H1 (cell line): ENCODE measurements at regions not wholly inside any gene's neighbourhood (a gene's known extent, or its start where the extent isn't known, plus 50 kb on each side); places are given as distances from the start of the nearest gene placed in this dataset.

Experiments used
- CTCF ChIA-PET: fragments of 300-600 bp; sonication (Branson Sonifier 250); formaldehyde crosslinking; loops from one replicate; lab custom pipeline; 2021; ENCODE audit not compliant: partially characterized antibody; lab: Charles Lee
- POLR2A ChIA-PET: fragments of 300-600 bp; sonication (Branson Sonifier 250); formaldehyde crosslinking; loops from one replicate; lab custom pipeline; 2021; ENCODE audit warnings: inconsistent platforms; ENCODE audit not compliant: partially characterized antibody; lab: Charles Lee
- DNase-seq, 2 experiments: peaks; one replicate each; pipeline versions ENCODE4 v3.0.0 to v3.0.0-alpha.2; 2010 to 2022; ENCODE audit warnings: low spot score in 2 of 2, low read depth in 1 of 2, mixed read lengths in 1 of 2
- FAIRE-seq: peaks from 2 replicates; lab custom pipeline; 2011; peaks lifted over from hg19 to GRCh38; lab: Jason Lieb, UNC
- H2AFZ ChIP-seq: 2 replicates; pipeline ENCODE4 v1.8.1; 2012; ENCODE audit warnings: low read length, inconsistent platforms
- H2AK5ac ChIP-seq: 2 replicates; pipeline ENCODE4 v1.6.1; 2013; ENCODE audit warnings: low read depth, low read length
- H2BK120ac ChIP-seq: replicated peaks from 2 replicates; pipeline ENCODE3; 2013; ENCODE audit warnings: low read depth, low read length, inconsistent platforms
- H2BK12ac ChIP-seq: 2 replicates; pipeline ENCODE4 v1.6.1; 2013; ENCODE audit warnings: low read depth, low read length
- H2BK15ac ChIP-seq: 2 replicates; pipeline ENCODE4 v1.6.1; 2013; ENCODE audit warnings: low read length
- H2BK20ac ChIP-seq: 2 replicates; pipeline ENCODE4 v1.6.1; 2013; ENCODE audit warnings: low read length
- H2BK5ac ChIP-seq: 2 replicates; pipeline ENCODE4 v1.6.1; 2013; ENCODE audit warnings: low read depth, low read length
- H3K14ac ChIP-seq: 2 replicates; pipeline ENCODE4 v1.6.1; 2013; ENCODE audit warnings: inconsistent platforms; ENCODE audit not compliant: insufficient read length
- H3K18ac ChIP-seq: 2 replicates; pipeline ENCODE4 v1.6.1; 2013; ENCODE audit warnings: low read length; ENCODE audit errors: extremely low read depth
- H3K23ac ChIP-seq: 2 replicates; pipeline ENCODE4 v1.6.1; 2013; ENCODE audit warnings: inconsistent platforms; ENCODE audit not compliant: insufficient read length
- H3K23me2 ChIP-seq: 2 replicates; pipeline ENCODE4 v1.6.1; 2013; ENCODE audit warnings: low read depth, low read length
- H3K27ac ChIP-seq: 2 replicates; pipeline ENCODE4 v1.6.1; 2011; ENCODE audit warnings: low read depth, low read length, inconsistent platforms
- H3K27me3 ChIP-seq, 4 experiments: replicated peaks in 1 of 4; 1 replicate in 1 of 4; 2 replicates in 3 of 4; pipeline versions ENCODE4 v1.6.1 to v1.8.1; 2011 to 2013; ENCODE audit warnings: low read length in 3 of 4, mild to moderate bottlenecking in 3 of 4, inconsistent platforms in 2 of 4, mixed read lengths in 2 of 4, moderate library complexity in 1 of 4; ENCODE audit not compliant: control insufficient read depth in 3 of 4, insufficient read depth in 3 of 4; ENCODE audit errors: extremely low read depth in 1 of 4
- H3K36me3 ChIP-seq, 4 experiments: 2 replicates each; pipeline versions ENCODE4 v1.6.1 to v1.8.1; 2011 to 2013; ENCODE audit warnings: mild to moderate bottlenecking in 4 of 4, low read length in 3 of 4, moderate library complexity in 2 of 4, control low read depth in 1 of 4, inconsistent platforms in 1 of 4; ENCODE audit not compliant: insufficient read depth in 4 of 4, control insufficient read depth in 2 of 4
- H3K4ac ChIP-seq: replicated peaks from 2 replicates; pipeline ENCODE3; 2013; ENCODE audit warnings: low read length, low read depth, mixed read lengths, inconsistent platforms; ENCODE audit not compliant: insufficient read length
- H3K4me1 ChIP-seq, 4 experiments: replicated peaks in 1 of 4; 1 replicate in 1 of 4; 2 replicates in 3 of 4; pipeline versions ENCODE4 v1.6.1 to v1.8.1; 2011 to 2013; ENCODE audit warnings: low read length in 3 of 4, inconsistent platforms in 2 of 4, mixed read lengths in 1 of 4; ENCODE audit not compliant: insufficient read depth in 4 of 4, control insufficient read depth in 3 of 4
- H3K4me2 ChIP-seq, 2 experiments: 2 replicates each; pipeline versions ENCODE4 v1.6.1 to v1.8.1; 2011 to 2013; ENCODE audit warnings: low read depth in 2 of 2, low read length in 2 of 2, control low read depth in 1 of 2, inconsistent platforms in 1 of 2, mild to moderate bottlenecking in 1 of 2; ENCODE audit not compliant: insufficient read depth in 1 of 2
- H3K4me3 ChIP-seq, 4 experiments: fragments of 200-600, 300-600 bp in 1 of 4; sonication (generic), shearing (Covaris generic), sonication (Bioruptor Twin) in 1 of 4; 2 replicates each; pipeline versions ENCODE4 v1.5.1 to v1.8.1; 2011 to 2016; ENCODE audit warnings: low read length in 4 of 4, low read depth in 3 of 4, control low read depth in 2 of 4, inconsistent platforms in 2 of 4, mild to moderate bottlenecking in 2 of 4, mixed read lengths in 1 of 4, moderate library complexity in 1 of 4; ENCODE audit not compliant: insufficient read depth in 2 of 4; ENCODE audit errors: extremely low read depth in 1 of 4
- H3K56ac ChIP-seq: replicated peaks from 2 replicates; pipeline ENCODE3; 2013; ENCODE audit warnings: low read depth, mild to moderate bottlenecking, mixed read lengths, low read length, inconsistent platforms; ENCODE audit not compliant: insufficient read length
- H3K79me1 ChIP-seq: 2 replicates; pipeline ENCODE4 v1.6.1; 2013; ENCODE audit warnings: low read depth, low read length, control low read depth
- H3K79me2 ChIP-seq, 2 experiments: 2 replicates each; pipeline versions ENCODE4 v1.6.1 to v1.8.1; 2012 to 2013; ENCODE audit warnings: low read length in 2 of 2, mild to moderate bottlenecking in 2 of 2, inconsistent platforms in 1 of 2; ENCODE audit not compliant: insufficient read depth in 2 of 2, control insufficient read depth in 1 of 2
- H3K9ac ChIP-seq, 4 experiments: replicated peaks in 1 of 4; 1 replicate in 1 of 4; 2 replicates in 3 of 4; pipeline versions ENCODE4 v1.6.1 to v1.8.1; 2011 to 2013; ENCODE audit warnings: low read depth in 3 of 4, low read length in 3 of 4, control low read depth in 2 of 4, mild to moderate bottlenecking in 2 of 4, moderate library complexity in 2 of 4, inconsistent platforms in 1 of 4; ENCODE audit errors: extremely low read depth in 1 of 4
- H3K9me3 ChIP-seq, 2 experiments: 2 replicates each; pipeline versions ENCODE4 v1.6.1 to v1.8.1; 2012 to 2013; ENCODE audit warnings: mild to moderate bottlenecking in 2 of 2, moderate library complexity in 2 of 2, control low read depth in 1 of 2, inconsistent platforms in 1 of 2, low read depth in 1 of 2, low read length in 1 of 2, mixed read lengths in 1 of 2; ENCODE audit not compliant: insufficient read depth in 2 of 2
- H4K20me1 ChIP-seq, 2 experiments: replicated peaks in 1 of 2; 2 replicates each; pipeline versions ENCODE3 to v1.8.1; 2011 to 2013; ENCODE audit warnings: inconsistent platforms in 2 of 2, low read length in 2 of 2, mild to moderate bottlenecking in 1 of 2; ENCODE audit not compliant: insufficient read depth in 2 of 2, control insufficient read depth in 1 of 2
- H4K5ac ChIP-seq: 2 replicates; pipeline ENCODE4 v1.6.1; 2013; ENCODE audit warnings: low read length, low read depth, mixed read lengths, inconsistent platforms; ENCODE audit not compliant: insufficient read length
- H4K8ac ChIP-seq: 2 replicates; pipeline ENCODE4 v1.8.0; 2013; ENCODE audit warnings: mild to moderate bottlenecking, moderate library complexity, low read length, inconsistent platforms; ENCODE audit not compliant: insufficient read depth; ENCODE audit errors: extremely low read depth
- H4K91ac ChIP-seq: replicated peaks from 2 replicates; pipeline ENCODE3; 2013; ENCODE audit warnings: low read length, mixed read lengths, inconsistent platforms; ENCODE audit not compliant: insufficient read length
- CHD2 ChIP-seq: IDR thresholded peaks from 2 replicates; pipeline ENCODE4 v1.6.1; 2012; ENCODE audit warnings: low read length, improper control_type of control experiment
- CREB1 ChIP-seq: IDR thresholded peaks from 2 replicates; pipeline ENCODE4 v1.6.1; 2012; ENCODE audit warnings: inconsistent platforms
- PHF8 ChIP-seq: fragments of 200-600 bp; sonication (generic); conservative IDR thresholded peaks from 2 replicates; pipeline ENCODE4 v1.7.1; 2012; ENCODE audit warnings: low read depth, mild to moderate bottlenecking, inconsistent platforms, low read length, moderate library complexity
- RBBP5 ChIP-seq: IDR thresholded peaks from 2 replicates; pipeline ENCODE4 v1.7.1; 2012; ENCODE audit warnings: low read depth, mild to moderate bottlenecking, inconsistent platforms, low read length, moderate library complexity, borderline replicate concordance
- RNF2 ChIP-seq: fragments of 200-900, 300-1000 bp; sonication (generic); IDR thresholded peaks from 2 replicates; pipeline ENCODE4 v1.7.1; 2016; ENCODE audit warnings: borderline replicate concordance, low read depth, mild to moderate bottlenecking, antibody characterized with exemption, low read length; ENCODE audit not compliant: poor library complexity, severe bottlenecking; ENCODE audit errors: missing control alignments
- RXRA ChIP-seq: IDR thresholded peaks from 2 replicates; pipeline ENCODE4 v1.6.1; 2011; ENCODE audit warnings: low read depth, mild to moderate bottlenecking, low read length, moderate library complexity; ENCODE audit not compliant: insufficient read depth
- SIX5 ChIP-seq: IDR thresholded peaks from 2 replicates; pipeline ENCODE4 v1.6.1; 2011; ENCODE audit warnings: mild to moderate bottlenecking, low read depth, low read length
- YY1 ChIP-seq: IDR thresholded peaks from 2 replicates; pipeline ENCODE4 v1.6.1; 2011; ENCODE audit warnings: low read depth, mild to moderate bottlenecking, low read length
- WGBS, 2 experiments: shearing (Covaris generic) in 1 of 2; methylation state at CpG; one replicate each; pipeline versions ENCODE4 v1.1.6 to v1.1.7; 2013 to 2015; ENCODE audit warnings: low lambda C conversion rate in 2 of 2, mixed read lengths in 2 of 2, inconsistent platforms in 1 of 2, low coverage in 1 of 2, missing lambda C conversion rate in 1 of 2; ENCODE audit not compliant: insufficient replicate concordance in 2 of 2, insufficient coverage in 1 of 2, insufficient read length in 1 of 2; ENCODE audit errors: extremely low coverage in 1 of 2, missing lambda C conversion rate in 1 of 2; 5-methylcytosine and 5-hydroxymethylcytosine counted together

GRCh38 chr20:43337036-43337435 lies 120.7 kb upstream of the SRSF6 start:
- Histone ChIP-seq H3K4me3 (no peak overlapping the region), H3K27ac (no peak overlapping the region), H2AK5ac (no peak overlapping the region), H2BK120ac (no peak overlapping the region), H3K14ac (no peak overlapping the region), H3K79me2 (no peaks in the 10 kb centered on the region), H3K23me2 (no peaks in the 10 kb centered on the region), H4K91ac (no peak overlapping the region), H2BK12ac (no peak overlapping the region), H3K18ac (no peak overlapping the region), H3K9me3 (peaks cover 6 to 16% of the 10 kb centered on the region in 2 experiments; a peak in 3 of 4 replicates), H2BK5ac (no peak overlapping the region), H3K79me1 (no peaks in the 10 kb centered on the region), H3K36me3 (no peaks in the 10 kb centered on the region), H2AFZ (no peak overlapping the region), H3K27me3 (no peaks in the 10 kb centered on the region), H4K20me1 (no peaks in the 10 kb centered on the region), H2BK15ac (no peak overlapping the region), H3K23ac (no peak overlapping the region), H3K4me1 (no peaks in the 10 kb centered on the region), H3K9ac (no peak overlapping the region), H2BK20ac (no peak overlapping the region), H3K56ac (no peak overlapping the region), H4K5ac (no peak overlapping the region), H4K8ac (no peak overlapping the region), H3K4me2 (no peak overlapping the region), H3K4ac (no peak overlapping the region)
- CTCF ChIA-PET: no interaction called here
- no peak for DNase-seq
- POLR2A ChIA-PET: interaction anchor here (0.9 kb wide), 1 partner anchor 9 kb away, joined by 3 read pairs; no protein-coding TSS in a partner anchor
- 89% methylated on average over 7 of the region's 7 CpGs; no CpG with 5 or more reads in 1 of the 2 experiments for WGBS, 2 experiments
- FAIRE-seq: no peak
- TF ChIP-seq RXRA (no peak), CHD2 (no peak), CREB1 (no peak), PHF8 (no peak), RBBP5 (no peak), SIX5 (no peak), YY1 (no peak), RNF2 (no peak)
